ENCODE measurements at regions not wholly inside any gene's neighbourhood (a gene's known extent, or its start where the extent isn't known, plus 50 kb on each side); places are given as distances from the start of the nearest gene placed in this dataset.
A peak's percentile ranks its signal among the peaks of the same experiment; 100 is the strongest.

GRCh38 chr7:46522354-46522906, 601.4 kb upstream of the IGFBP3 start:
- DNase-seq, result no peak

GRCh38 chr7:46518713-46519112, 597.6 kb upstream of the IGFBP3 start:
- DNase-seq, result no peak

GRCh38 chr7:46515844-46516590, 594.9 kb upstream of the IGFBP3 start:
- no peak for DNase-seq

- no peak for DNase-seq
These were observed 592.4 kb upstream of the IGFBP3 start for GRCh38 chr7:46513447-46513848.

GRCh38 chr7:46512891-46513413, 591.9 kb upstream of the IGFBP3 start:
- DNase-seq, result no peak

- DNase-seq, result no peak
These were observed 590.6 kb upstream of the IGFBP3 start for GRCh38 chr7:46511442-46512215.

- DNase-seq, result no peak
These were observed 587.5 kb upstream of the IGFBP3 start for GRCh38 chr7:46508583-46508982.

GRCh38 chr7:46507560-46507959, 586.5 kb upstream of the IGFBP3 start:
- no peak for DNase-seq

- no peak for DNase-seq
These were observed 573.4 kb upstream of the IGFBP3 start for GRCh38 chr7:46494441-46494840.

- no peak for DNase-seq
These were observed 573.0 kb upstream of the IGFBP3 start for GRCh38 chr7:46494028-46494427.

GRCh38 chr7:46493196-46493595, 572.1 kb upstream of the IGFBP3 start:
- no peak for DNase-seq

GRCh38 chr7:46492466-46492865, 571.4 kb upstream of the IGFBP3 start:
- no peak for DNase-seq

GRCh38 chr7:46490406-46490805, 569.3 kb upstream of the IGFBP3 start:
- DNase-seq, result no peak

GRCh38 chr7:46489106-46489505, 568.0 kb upstream of the IGFBP3 start:
- DNase-seq, result no peak

- DNase-seq, result no peak
These were observed 567.5 kb upstream of the IGFBP3 start for GRCh38 chr7:46488607-46489006.

GRCh38 chr7:46486256-46487206, 565.5 kb upstream of the IGFBP3 start:
- DNase-seq, result no peak

GRCh38 chr7:46485481-46486065, 564.5 kb upstream of the IGFBP3 start:
- no peak for DNase-seq

- DNase-seq, result no peak
These were observed 563.8 kb upstream of the IGFBP3 start for GRCh38 chr7:46484906-46485305.

- DNase-seq, result no peak
These were observed 559.5 kb upstream of the IGFBP3 start for GRCh38 chr7:46480619-46481018.

- no peak for DNase-seq
These were observed 558.6 kb upstream of the IGFBP3 start for GRCh38 chr7:46479680-46480079.

- no peak for DNase-seq
These were observed 557.0 kb upstream of the IGFBP3 start for GRCh38 chr7:46478046-46478445.

- DNase-seq, result peak; percentile 5
These were observed 547.8 kb upstream of the IGFBP3 start for GRCh38 chr7:46468753-46469356.
